LNCaP clone FGC (cell line): ENCODE measurements at regions not wholly inside any gene's neighbourhood (a gene's known extent, or its start where the extent isn't known, plus 50 kb on each side); places are given as distances from the start of the nearest gene placed in this dataset.

Source experiments
- DNase-seq: peaks from one replicate; pipeline ENCODE4 v3.0.0-alpha.2; 2011; ENCODE audit warnings: low read depth
- H3K4me3 ChIP-seq: 2 replicates; pipeline ENCODE4 v1.5.1; 2011; ENCODE audit warnings: mild to moderate bottlenecking, low read depth, low read length, control low read depth
- CTCF ChIP-seq: IDR thresholded peaks from 2 replicates; pipeline ENCODE4 v1.5.1; 2012; ENCODE audit warnings: mild to moderate bottlenecking; ENCODE audit not compliant: control insufficient read depth, insufficient read depth; ENCODE audit errors: extremely low read depth

DNA sequence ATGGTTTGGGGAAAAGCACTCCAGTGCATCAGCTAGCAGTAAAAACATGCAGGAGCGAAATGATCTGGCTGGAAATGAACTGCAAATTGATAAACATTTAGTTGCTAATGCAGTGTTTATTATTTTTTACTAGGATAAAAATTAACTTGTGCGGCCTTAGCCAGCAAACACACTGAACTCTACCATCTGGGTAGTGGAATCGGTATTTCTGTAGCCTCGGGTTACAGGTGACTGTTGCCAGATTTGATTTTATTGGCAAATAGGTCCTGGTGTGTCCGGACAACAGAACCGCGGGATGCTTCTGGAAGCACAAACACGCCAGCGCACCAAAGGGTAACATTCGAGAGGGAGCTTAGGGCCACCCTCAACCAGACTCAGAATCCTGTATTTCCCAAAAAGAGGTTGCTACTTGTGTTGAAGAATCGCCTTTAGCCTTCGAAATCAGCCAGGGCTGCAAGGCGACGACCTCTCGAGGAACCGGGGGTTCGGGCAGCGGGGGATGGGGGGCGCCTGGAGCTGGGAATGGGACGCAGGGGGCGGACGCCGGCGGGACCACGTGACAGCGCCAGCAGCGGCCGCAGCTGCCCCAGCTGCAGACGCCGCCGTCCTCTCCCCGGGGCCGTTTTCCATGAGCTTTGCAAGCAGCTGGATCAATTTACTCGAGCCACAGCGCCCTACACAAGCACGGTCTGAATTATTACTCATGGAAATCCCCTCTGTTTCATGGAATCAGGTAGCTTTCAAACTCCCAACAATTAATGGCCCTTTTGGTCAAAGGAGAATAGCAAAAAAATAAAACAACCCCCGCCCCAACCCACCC lies 158.8 kb downstream of the TOMM20 start:
- no peak for DNase-seq
- TF ChIP-seq CTCF = no peak
- H3K4me3 ChIP-seq = no peak overlapping the region

DNA sequence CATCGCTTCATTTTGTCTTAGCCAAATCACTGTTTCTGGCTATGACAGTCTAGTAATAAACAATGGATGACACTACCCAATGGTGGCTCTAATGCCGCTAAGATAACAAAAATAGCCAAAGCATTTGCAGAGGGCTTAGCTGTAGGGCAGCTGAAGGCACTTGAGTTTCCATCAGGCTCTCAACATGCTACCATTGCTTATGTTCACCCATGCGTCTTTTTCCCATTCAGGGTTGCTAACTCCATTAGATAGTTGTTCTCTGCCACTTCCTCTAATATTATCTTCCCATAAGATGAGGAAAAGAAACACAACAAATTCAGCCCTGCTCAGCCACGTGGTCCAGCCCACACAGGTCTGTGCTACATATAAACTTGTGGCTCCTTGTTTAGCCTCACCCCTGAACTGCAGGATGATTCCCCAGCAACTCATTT lies 159.6 kb downstream of the TOMM20 start:
- TF ChIP-seq CTCF = no peak
- no peak overlapping the region for H3K4me3 ChIP-seq
- DNase-seq = no peak

GRCh38 chr1:234968451-234968850 lies 160.2 kb downstream of the TOMM20 start:
- H3K4me3 ChIP-seq = no peak overlapping the region
- no peak for DNase-seq
- no peak for TF ChIP-seq CTCF

DNA sequence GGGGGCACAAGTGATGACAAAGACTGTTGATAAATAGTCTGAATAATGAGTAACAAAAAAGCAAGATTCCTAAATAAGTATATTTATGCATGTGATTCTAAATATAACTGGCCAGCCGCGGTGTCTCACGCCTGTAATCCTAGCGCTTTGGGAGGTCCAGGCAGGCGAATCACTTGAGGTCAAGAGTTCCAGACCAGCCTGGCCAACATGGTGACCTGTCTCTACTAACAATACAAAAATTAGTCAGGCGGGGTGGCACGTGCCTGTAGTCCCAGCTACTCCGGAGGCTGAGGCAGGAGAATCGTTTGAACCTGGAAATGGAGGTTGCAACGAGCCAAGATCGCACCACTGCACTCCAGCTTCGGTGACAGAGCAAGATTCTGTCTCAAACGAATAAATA lies 161.5 kb downstream of the TOMM20 start:
- no peak overlapping the region for H3K4me3 ChIP-seq
- TF ChIP-seq CTCF = no peak
- DNase-seq = no peak

DNA sequence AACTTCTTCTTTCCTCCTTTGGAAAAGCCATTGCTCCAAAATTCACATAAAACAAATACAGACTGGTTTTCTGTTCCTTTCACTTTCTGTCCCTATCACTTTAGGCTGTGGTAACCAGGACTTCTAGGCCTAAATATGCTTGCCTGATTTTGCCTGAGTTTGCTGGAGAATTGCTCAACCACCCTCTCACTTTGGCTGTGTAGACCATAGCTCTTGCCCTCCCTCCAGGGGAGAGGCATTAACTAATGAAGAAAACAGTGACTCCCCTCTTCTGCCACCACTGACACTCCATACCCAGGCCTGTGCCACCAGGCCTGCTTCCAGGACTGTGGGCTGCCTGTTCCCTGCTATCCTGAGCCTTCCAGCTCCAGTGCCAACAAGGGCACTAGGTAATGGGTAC lies 163.5 kb downstream of the TOMM20 start:
- DNase-seq = no peak
- TF ChIP-seq CTCF = no peak
- H3K4me3 ChIP-seq = no peak overlapping the region

GRCh38 chr1:234963904-234964702 lies 164.5 kb downstream of the TOMM20 start:
- no peak for DNase-seq
- no peak overlapping the region for H3K4me3 ChIP-seq
- no peak for TF ChIP-seq CTCF
